OCI-LY3 (cell line): ENCODE measurements at regions not wholly inside any gene's neighbourhood (a gene's known extent, or its start where the extent isn't known, plus 50 kb on each side); places are given as distances from the start of the nearest gene placed in this dataset.

ENCODE experiments used
- H2AFZ ChIP-seq: fragments of 200-600, 300-600 bp; shearing (Covaris generic); 2 replicates; pipeline ENCODE4 v1.6.0; 2014; ENCODE audit warnings: antibody characterized with exemption, low read depth, low read length
- H3K27ac ChIP-seq: fragments of 200-600, 300-600 bp; sonication (generic); 2 replicates; pipeline ENCODE4 v1.5.1; 2014; ENCODE audit warnings: mild to moderate bottlenecking, low read length, moderate library complexity, mixed read lengths
- H3K27me3 ChIP-seq: fragments of 200-600, 300-600 bp; sonication (generic); 2 replicates; pipeline ENCODE4 v1.6.1; 2014; ENCODE audit warnings: low read depth, low read length, mixed read lengths
- H3K36me3 ChIP-seq: fragments of 200-600, 300-600 bp; sonication (generic); replicated peaks from 2 replicates; pipeline ENCODE3; 2014; ENCODE audit warnings: low read depth, low read length, mixed read lengths
- H3K4me1 ChIP-seq: fragments of 300-600, 200-600 bp; sonication (generic); 2 replicates; pipeline ENCODE4 v1.6.1; 2014; ENCODE audit warnings: low read length, mixed read lengths
- H3K4me2 ChIP-seq: fragments of 200-600, 300-600 bp; sonication (generic); 2 replicates; pipeline ENCODE4 v1.6.1; 2014; ENCODE audit warnings: low read length, mixed read lengths
- H3K4me3 ChIP-seq: fragments of 300-600, 200-600 bp; sonication (generic); 2 replicates; pipeline ENCODE4 v1.5.1; 2014; ENCODE audit warnings: antibody characterized with exemption, mild to moderate bottlenecking, low read length, moderate library complexity
- H3K79me2 ChIP-seq: fragments of 300-600, 200-600 bp; shearing (Covaris generic); 2 replicates; pipeline ENCODE4 v1.6.1; 2014; ENCODE audit warnings: mild to moderate bottlenecking, low read length, mixed read lengths
- H3K9ac ChIP-seq: fragments of 300-600, 200-600 bp; shearing (Covaris generic); 2 replicates; pipeline ENCODE4 v1.6.0; 2014; ENCODE audit warnings: mild to moderate bottlenecking, low read length, moderate library complexity
- H3K9me3 ChIP-seq: fragments of 200-600, 300-600 bp; shearing (Covaris generic); 2 replicates; pipeline ENCODE4 v1.6.1; 2014; ENCODE audit warnings: low read length, mixed read lengths; ENCODE audit not compliant: insufficient read depth
- H4K20me1 ChIP-seq: fragments of 200-600, 300-600 bp; sonication (generic); 2 replicates; pipeline ENCODE4 v1.6.1; 2016; ENCODE audit warnings: low read length, mixed read lengths; ENCODE audit not compliant: insufficient read depth
- EZH2phosphoT487 ChIP-seq: fragments of 200-600 bp; shearing (Covaris generic); IDR thresholded peaks from 2 replicates; pipeline ENCODE4 v1.6.1; 2018; ENCODE audit warnings: antibody characterized with exemption, mixed run types, low read depth
- TF ChIP-seq, protein P1 (sequence below): fragments of 200-600, 300-600 bp; sonication (generic); IDR thresholded peaks from 2 replicates; pipeline ENCODE4 v1.5.1; 2014; ENCODE audit warnings: antibody characterized with exemption, low read length, low read depth

DNA sequence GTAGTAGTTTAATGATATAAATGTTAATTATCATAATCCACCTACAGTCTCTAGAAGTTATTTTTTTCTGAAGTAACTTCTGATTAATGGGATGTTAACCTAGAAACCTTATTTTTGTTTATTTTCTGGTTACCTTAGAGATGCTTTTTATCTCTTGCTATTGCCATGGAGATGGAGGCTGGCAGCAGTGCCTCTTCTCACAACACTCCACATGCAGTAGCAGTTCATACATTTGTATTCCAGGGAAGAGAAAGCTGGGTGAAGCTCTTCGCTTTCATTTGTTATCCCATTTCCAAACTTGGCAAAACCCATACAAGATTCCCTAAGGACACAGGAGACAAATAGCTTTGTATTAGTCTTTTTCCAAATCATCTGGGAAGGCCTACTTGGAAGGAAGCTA lies 1794.1 kb upstream of the LRRTM1 start:
- no peaks in the 10 kb centered on the region for H3K79me2 ChIP-seq
- no peak overlapping the region for H3K9ac ChIP-seq
- H3K9me3 ChIP-seq: no peaks in the 10 kb centered on the region
- H3K4me3 ChIP-seq: no peak overlapping the region
- no peaks in the 10 kb centered on the region for H3K27me3 ChIP-seq
- no peaks in the 10 kb centered on the region for H3K36me3 ChIP-seq
- no peak overlapping the region for H2AFZ ChIP-seq
- no peaks in the 10 kb centered on the region for H4K20me1 ChIP-seq
- H3K27ac ChIP-seq: no peak overlapping the region
- TF ChIP-seq, protein P1, sequence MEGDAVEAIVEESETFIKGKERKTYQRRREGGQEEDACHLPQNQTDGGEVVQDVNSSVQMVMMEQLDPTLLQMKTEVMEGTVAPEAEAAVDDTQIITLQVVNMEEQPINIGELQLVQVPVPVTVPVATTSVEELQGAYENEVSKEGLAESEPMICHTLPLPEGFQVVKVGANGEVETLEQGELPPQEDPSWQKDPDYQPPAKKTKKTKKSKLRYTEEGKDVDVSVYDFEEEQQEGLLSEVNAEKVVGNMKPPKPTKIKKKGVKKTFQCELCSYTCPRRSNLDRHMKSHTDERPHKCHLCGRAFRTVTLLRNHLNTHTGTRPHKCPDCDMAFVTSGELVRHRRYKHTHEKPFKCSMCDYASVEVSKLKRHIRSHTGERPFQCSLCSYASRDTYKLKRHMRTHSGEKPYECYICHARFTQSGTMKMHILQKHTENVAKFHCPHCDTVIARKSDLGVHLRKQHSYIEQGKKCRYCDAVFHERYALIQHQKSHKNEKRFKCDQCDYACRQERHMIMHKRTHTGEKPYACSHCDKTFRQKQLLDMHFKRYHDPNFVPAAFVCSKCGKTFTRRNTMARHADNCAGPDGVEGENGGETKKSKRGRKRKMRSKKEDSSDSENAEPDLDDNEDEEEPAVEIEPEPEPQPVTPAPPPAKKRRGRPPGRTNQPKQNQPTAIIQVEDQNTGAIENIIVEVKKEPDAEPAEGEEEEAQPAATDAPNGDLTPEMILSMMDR: no peak
- no peak for TF ChIP-seq EZH2phosphoT487
- no peak overlapping the region for H3K4me2 ChIP-seq
- no peaks in the 10 kb centered on the region for H3K4me1 ChIP-seq

DNA sequence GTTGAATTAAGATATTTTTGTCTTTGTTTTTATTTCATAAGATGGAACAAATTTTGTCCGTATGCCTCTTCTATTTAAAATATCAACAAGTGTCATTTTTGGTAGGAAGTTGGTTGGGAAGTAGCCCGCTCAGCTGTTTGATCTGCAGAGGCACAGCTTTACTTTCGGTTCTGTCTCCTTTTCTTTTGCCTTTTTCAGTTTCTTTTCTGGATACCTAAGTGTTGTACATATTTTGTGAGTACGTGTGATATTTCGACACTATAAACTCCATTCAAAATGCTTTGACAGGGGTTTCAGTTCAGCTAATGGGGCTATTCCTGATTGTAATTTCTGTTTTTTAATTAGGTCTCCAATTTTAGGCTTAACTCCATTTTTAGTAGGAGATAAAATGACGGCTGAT lies 1785.0 kb upstream of the LRRTM1 start:
- Histone ChIP-seq H3K9me3 (no peaks in the 10 kb centered on the region), H3K27me3 (no peaks in the 10 kb centered on the region), H3K4me2 (0 out of 2 replicates have a peak overlapping the region, but pooled peaks have one; percentile 11), H4K20me1 (no peaks in the 10 kb centered on the region), H2AFZ (no peak overlapping the region), H3K79me2 (no peaks in the 10 kb centered on the region), H3K4me3 (no peak overlapping the region), H3K36me3 (no peaks in the 10 kb centered on the region), H3K9ac (no peak overlapping the region), H3K27ac (no peak overlapping the region), H3K4me1 (no peaks in the 10 kb centered on the region)
- TF ChIP-seq EZH2phosphoT487: no peak
- TF ChIP-seq, protein P1: no peak

DNA sequence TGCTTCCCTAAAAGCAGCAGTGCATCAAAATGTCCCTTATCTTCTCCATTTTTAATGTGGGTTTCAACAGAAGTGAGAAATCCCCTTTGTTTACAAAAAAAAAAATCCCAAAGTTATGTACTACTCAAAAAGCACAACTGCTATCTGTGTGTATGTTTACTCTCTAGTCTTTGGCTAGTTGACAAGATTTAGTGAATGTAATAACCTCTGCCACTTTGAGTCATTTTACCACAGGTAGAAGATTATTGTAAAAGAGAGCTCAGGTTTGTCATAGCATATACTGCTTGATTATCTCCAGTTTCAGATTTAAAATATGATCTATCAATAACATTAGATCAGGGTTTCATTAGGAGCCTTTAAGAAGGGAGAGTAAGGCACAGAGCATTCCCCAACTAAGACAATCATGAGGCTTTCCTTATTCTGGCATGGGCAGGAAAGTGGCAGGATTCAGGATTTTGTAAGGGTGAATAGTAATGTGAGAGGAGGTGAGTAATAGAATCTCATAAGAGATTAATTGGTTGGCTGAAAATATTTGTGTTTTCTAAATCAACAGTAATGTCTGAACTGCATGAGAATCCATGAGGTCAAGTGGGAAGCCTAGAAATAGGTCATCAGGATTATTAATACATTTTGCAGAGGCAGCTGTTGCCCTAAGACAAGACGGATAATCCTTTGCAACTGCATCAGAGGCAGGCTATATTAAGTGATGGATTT lies 1780.3 kb upstream of the LRRTM1 start:
- H3K27ac ChIP-seq: no peak overlapping the region
- H3K9ac ChIP-seq: no peak overlapping the region
- H3K36me3 ChIP-seq: no peaks in the 10 kb centered on the region
- no peak for TF ChIP-seq EZH2phosphoT487
- TF ChIP-seq, protein P1: no peak
- H3K4me2 ChIP-seq: no peak overlapping the region
- no peaks in the 10 kb centered on the region for H3K79me2 ChIP-seq
- H4K20me1 ChIP-seq: no peaks in the 10 kb centered on the region
- H3K27me3 ChIP-seq: no peaks in the 10 kb centered on the region
- H3K4me1 ChIP-seq: no peaks in the 10 kb centered on the region
- no peaks in the 10 kb centered on the region for H3K9me3 ChIP-seq
- H3K4me3 ChIP-seq: no peak overlapping the region
- H2AFZ ChIP-seq: no peak overlapping the region

DNA sequence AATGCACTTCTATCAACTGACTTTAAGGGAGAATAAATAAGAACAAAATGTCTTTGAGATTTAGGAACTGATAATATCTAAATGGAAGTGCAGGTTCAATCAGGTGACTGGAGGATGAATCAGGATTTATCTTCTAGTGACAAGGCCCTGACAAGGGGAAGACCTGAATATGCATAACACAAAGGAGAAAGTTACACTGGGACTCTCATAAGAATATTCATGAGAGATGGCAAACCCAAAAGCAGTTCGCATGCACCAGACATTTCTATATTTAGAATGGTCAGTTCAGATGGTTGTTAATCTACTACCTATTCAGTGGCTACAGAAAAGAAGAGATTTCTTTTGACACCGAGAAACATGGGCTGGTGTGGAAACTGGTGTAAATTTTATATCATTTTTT lies 1771.3 kb upstream of the LRRTM1 start:
- H3K9me3 ChIP-seq: no peaks in the 10 kb centered on the region
- H3K4me3 ChIP-seq: no peak overlapping the region
- no peaks in the 10 kb centered on the region for H3K4me1 ChIP-seq
- H3K36me3 ChIP-seq: no peaks in the 10 kb centered on the region
- H3K79me2 ChIP-seq: no peaks in the 10 kb centered on the region
- no peak overlapping the region for H3K27ac ChIP-seq
- H2AFZ ChIP-seq: no peak overlapping the region
- TF ChIP-seq EZH2phosphoT487: no peak
- TF ChIP-seq, protein P1: no peak
- no peaks in the 10 kb centered on the region for H3K27me3 ChIP-seq
- no peaks in the 10 kb centered on the region for H4K20me1 ChIP-seq
- H3K9ac ChIP-seq: no peak overlapping the region
- no peak overlapping the region for H3K4me2 ChIP-seq
